Stimulated activated CD4-positive, alpha-beta T cell treated with anti-CD3 and anti-CD28 coated beads, Interleukin-1b, Interleukin-23, amount 100 ng/mL, for 24 hours (primary cell): ENCODE measurements at regions not wholly inside any gene's neighbourhood (a gene's known extent, or its start where the extent isn't known, plus 50 kb on each side); places are given as distances from the start of the nearest gene placed in this dataset.
"Not testable (repeated sequence)": the region's sequence is repeated elsewhere in the genome, so short reads cannot be mapped to it uniquely, and the experiment has no call there.

Experiments used
- DNase-seq, 4 experiments: peaks; one replicate each; pipeline ENCODE4 v3.0.0-alpha.2; 2020; ENCODE audit warnings: low read depth in 4 of 4, low spot score in 1 of 4

DNA sequence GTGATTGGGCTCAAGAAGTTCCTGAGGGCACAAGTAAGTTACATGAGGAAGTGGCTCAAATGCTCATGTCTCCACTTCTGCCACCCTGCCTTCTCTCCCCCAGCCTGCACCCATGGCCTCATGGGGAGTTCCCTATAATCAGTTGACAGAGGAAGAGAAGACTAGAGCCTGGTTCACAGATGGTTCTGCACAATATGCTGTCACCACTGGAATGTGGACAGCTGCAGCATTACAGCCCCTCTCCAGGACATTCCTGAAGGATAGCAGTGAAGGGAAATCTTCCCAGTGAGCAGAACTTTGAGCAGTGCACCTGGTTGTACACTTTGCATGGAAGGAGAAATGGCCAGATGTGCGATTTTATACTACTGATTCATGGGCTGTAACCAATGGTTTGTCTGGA, 352.3 kb downstream of the C12orf75 start:
- DNase-seq: not testable (repeated sequence)

DNA sequence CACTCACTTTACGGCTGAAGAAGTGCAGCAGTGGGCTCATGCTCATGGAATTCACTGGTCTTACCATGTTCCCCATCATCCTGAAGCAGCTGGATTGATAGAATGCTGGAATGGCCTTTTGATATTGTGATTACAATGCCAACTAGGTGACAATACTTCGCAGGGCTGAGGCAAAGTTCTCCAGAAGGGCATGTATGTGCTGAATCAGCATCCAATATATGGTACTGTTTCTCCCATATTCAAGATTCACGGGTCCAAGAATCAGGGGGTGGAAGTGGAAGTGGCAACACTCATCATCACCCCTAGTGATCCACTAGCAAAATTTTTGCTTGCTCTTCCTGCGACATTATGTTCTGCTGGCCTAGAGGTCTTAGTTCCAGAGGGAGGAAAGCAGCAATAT, 353.3 kb downstream of the C12orf75 start:
- DNase-seq: not testable (repeated sequence)

DNA sequence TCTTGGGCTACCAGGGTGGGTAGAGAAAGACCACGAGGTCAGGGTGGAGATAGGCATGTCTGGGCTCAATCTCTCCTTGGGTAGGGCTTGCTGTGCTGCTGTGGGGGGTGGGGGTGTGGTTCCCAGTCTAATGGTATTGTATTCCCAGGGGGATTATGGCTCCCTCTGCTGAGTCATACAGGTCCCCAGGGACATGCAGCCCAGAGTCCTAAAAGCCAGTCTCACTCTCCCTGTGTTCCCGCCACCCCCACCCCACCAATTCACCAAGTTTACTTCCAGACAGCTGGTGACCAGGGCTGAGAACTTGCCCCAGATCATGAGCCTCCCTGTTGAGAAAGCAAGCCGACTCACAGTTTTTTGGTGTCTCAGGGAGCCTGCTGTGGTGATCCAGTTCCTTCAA, 367.6 kb downstream of the C12orf75 start:
- no peak for DNase-seq

DNA sequence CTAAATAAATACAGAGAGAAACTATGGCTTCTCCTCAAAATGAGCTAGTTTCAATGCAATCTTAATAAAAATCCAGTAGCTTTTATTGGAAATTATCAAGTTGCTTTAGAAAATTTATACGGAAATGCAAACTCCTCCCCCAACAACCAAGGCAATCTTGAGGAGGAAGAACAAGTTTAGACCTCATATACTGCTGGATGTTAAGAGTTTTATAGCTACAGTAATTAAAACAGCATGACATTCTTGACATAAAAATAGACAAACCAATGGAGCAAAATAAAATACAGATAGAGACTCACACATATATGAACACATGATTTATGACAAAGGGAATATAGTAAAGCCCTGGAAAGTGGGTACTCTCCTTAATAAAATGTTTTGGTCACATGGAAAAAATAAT, 368.7 kb downstream of the C12orf75 start:
- DNase-seq: no peak

DNA sequence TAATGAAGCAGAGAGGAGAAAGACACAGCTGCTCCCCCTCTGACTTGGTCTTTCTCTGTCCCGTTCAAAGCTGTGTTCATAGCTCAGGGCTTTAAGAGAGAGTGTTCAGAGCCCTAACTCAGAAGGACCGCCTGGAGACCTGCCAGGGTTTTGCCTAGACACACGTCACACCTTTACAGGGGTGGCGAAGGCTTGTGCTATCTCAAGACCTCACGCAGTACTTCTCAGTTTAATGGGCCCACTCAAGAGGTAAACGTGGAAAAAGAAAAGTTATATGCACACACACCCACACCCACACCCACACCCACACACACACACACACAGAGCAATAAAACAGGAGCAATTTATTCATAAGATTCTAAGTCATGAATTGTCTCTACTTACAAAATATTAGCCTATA, 374.3 kb downstream of the C12orf75 start:
- no peak for DNase-seq

DNA sequence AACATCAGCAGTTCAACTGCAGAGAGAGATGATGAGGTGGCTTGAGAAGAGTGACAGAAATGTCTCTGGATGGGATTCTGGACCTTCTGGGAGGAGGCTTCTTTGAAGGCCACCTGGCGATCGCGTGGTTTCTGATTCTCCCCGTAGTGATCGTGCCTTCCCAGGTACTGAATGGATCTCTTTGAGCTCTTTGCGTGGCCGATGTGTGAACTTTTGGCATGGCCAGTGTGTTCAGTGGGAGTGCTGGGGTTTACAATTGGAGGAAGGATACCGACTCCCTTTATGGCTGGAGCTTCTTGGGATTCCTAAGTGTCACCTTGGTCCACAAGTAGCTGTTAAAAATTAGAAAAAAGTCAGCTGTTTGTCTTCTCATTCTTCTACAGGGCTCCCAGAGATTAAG, 374.7 kb downstream of the C12orf75 start:
- DNase-seq: no peak

DNA sequence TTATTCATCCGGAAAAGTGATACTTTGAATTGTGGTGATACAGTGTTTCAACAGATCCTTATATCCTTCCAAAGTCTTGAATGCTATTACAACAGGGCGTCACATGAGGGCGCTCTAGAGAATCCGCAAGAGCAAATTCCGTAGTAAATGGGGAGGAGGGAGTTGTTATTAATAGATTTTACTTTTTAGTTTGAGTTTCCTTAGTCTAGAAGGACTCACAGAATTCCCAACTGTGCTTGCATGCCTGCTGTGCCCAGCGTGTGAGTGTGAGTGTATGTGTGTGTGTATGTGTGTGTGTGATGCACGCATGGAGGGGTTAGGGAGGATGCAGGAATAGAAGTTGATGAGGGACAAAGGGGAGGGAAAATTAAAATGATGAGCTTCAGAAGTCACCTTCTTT, 375.3 kb downstream of the C12orf75 start:
- peak in 1 of 4 experiments; percentile 1 for DNase-seq

DNA sequence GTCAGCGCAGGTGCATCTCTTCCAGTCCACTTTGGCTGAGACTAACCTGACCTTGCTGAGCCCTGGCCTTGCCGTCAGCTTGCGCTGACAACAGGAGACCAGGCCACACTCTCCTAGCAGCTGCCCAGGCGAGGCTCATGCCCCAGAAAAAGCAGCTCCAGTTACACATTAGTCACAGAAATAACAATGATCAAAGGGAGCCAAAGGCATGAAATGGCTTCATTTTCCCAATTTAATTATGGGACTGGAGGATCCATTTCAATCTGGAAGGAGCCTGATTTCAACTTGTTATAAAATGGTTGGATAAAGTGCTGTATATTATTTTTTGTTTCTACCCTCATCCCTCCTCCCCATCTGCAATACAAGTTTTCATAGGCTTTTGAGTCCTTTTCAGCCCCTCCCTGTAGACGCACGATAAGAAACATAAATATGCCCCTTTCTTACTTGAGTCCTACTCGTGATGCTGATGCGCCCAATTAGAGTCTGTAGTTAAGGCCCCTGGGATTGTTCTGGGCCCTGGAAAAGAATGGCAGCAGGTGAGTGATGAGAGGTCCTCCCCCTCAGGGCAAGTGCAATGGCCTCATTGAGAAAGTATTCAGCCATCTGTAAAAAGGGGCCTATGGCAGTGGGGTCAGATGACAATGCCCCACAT, 376.0 kb downstream of the C12orf75 start:
- DNase-seq: no peak

DNA sequence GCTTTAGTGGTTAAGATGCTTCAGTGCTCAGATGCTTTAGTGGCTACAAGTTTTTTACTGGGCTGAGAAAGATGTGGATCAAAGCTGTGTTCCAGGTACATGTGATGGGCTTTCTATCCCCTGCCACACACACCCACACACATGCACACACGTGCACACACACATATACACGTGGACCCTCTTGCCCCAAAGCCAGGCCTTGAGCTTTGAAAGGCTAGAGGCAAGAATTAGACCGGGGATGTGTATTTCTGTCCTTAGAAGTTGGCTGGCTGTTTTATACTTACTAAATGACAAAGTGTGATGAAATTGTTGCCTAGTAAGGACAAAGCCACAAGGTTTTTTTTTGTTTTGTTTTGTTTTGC, 376.5 kb downstream of the C12orf75 start:
- DNase-seq: no peak

DNA sequence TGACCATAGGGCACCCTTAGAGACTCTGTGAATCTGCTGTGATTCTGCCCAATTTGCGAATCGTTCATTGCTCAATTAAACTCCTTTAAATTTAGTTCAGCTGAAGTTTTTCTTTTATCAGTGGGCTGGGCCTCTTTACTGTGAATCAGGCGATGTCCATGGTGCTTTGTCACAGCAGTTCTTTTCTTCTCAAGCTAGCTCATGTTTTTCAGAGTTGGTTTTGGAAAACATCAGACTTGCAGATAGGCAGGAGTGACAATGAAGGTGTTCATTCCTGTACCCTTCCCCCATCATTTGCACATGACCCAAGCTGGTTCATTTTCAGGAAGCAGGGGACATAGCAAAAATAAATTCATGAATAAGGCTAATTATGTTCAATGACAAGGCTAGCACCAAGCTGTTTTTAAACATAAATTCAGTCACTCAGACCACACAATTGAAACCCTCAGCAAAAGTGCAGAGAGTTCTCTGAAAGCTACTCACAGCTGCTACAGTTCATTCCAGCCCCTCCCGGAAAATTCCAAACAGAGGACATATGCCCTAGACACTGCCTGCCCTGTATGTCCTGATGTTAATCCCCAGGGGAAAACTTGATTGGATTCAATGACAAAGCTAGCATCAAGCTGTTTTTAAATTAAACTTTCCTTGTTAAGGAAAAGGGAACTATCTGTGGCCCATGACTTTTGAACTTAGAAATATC, 383.3 kb downstream of the C12orf75 start:
- DNase-seq: no peak

DNA sequence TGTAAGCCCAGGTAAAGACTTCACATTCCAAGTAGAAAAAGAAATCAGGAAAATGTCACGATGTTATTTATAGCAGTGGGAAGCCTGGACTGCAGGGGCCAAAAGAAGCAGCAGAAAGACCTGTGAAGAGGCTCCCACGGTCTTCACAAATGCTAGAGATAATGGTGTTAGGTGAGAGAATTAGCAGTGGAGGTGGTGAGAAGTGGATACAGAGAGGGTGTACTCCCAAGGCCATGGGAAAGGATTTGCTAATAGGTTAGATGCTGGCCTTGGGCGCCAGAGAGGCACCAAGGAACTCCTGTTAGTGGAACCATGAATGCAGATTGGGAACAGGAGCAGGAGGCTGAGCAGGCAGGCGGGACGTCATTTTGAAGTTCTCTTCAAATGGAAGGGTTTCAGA, 386.1 kb downstream of the C12orf75 start:
- no peak for DNase-seq

DNA sequence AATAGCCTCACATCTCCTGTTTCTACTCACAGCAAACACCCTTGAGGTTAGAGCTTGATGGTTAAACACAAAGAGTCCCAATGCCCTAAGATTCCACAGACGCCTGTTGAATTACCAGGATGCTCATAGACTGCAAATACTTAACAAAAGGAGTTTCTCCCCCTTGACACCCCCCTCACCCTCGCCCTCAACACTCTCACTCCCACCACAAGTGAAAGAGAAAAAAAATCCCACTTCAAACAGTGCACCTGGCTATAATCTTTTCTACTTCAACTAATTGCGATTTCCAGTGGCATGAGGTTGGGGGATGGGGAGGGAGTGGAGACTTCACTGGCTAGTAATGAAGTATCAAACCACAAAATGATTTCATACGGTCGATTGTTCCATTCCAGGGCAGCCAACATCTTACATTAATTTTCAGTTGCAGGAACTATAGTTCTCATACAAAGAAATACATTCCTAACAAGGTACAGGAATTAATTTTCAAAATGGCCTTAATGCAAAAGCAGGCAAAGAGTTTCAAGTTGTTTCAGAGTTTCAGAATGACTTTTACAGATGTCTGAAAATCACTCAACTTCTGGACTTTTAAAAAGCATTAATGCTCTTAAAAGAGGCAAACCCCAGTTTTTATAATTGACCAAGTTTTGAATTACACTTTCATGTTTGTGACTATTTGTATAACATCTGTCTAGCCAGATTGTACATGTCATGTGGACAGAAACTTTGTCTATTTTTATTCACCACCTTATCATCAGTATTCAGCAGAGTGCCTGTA, 390.7 kb downstream of the C12orf75 start:
- DNase-seq: no peak

DNA sequence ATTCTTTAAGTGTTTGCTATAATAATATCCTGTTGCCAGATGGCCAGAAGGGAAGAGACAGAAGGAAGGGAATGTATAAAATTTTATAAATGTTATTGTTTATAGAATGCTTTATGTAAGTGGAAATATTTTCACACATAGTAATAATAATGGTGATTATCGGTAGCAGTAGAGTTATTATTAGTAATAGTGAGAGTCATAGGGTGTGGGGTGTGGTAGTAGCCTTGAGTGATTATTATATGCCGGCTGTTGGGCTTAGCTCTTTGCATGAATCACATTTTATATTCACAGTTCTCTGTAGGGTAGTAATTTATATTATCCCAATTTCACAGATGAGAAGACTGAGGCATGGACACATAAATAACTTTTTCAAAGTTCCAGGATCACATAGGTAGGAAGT, 391.4 kb downstream of the C12orf75 start:
- DNase-seq: no peak

DNA sequence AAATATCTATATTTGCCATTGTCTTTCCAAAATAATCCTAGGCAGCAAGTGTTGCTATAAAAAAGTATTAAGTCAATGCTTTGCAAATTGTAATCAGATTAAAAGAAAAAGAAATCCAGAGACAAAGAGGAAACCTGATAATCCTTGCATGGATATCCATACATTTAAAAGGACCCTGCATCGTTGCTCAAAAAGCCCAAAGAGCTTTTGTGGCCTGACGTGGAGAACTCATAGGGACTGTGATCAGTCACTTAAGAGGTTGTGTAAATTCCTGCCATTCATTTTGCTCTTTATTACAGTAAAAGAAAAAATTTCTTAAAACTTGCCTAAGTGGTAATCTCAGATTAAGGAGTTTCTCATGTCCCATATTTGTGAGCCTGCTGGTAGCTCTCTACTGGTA, 392.6 kb downstream of the C12orf75 start:
- DNase-seq: no peak

DNA sequence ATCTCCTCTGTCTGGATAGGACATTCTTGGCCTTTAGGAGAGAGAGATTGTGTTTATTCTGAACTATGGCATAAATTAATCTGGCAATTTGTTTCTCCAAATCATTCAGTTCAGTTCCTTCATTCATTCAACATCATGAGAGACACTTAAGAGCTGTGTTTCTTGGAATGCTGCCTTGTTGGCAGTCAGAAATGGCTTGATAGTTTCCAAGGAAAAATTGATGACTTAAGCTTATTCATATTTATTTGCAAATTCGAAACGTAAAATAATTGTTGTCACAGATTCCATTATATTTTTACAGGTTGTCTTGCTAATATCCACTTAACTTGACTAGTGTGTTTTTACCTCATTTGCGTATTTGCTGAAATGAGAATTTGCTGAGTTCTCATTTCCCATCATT, 393.0 kb downstream of the C12orf75 start:
- no peak for DNase-seq

DNA sequence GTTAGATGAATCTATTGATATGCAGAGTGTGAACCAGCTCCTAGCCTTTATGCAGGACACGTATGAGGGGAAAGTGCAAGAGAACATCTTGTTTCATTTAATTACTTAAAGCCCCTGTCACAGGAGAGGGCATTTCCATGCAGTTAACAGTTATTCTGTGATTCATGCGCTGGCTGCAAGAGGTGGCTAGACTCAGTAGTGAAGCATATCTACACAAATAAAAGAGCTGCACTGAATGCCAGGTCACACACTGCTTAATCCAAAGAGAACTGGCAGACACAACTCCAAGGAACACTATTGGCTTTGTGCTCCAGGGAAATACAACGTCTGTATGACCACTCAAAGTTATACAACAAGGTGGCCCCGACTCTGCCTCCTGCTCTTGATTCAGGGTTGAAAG, 394.1 kb downstream of the C12orf75 start:
- no peak for DNase-seq

DNA sequence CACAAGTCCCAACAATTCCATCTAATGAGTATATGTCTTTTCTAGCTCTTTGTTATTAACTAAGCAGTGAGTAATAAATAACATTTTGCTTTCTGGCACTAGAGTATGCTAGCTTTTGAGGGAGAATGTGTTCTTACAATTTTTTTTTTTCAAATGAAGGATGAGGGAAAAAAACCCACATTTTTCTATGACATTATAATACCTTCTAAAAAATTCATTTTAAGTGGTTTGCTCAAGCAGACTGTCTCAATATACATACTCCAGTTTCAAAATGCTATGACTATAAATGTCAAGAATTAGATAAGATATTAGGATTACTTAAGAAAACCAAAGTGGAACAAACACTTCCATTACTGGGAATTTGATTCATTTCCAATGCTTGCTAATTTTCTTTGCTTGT, 394.6 kb downstream of the C12orf75 start:
- no peak for DNase-seq

DNA sequence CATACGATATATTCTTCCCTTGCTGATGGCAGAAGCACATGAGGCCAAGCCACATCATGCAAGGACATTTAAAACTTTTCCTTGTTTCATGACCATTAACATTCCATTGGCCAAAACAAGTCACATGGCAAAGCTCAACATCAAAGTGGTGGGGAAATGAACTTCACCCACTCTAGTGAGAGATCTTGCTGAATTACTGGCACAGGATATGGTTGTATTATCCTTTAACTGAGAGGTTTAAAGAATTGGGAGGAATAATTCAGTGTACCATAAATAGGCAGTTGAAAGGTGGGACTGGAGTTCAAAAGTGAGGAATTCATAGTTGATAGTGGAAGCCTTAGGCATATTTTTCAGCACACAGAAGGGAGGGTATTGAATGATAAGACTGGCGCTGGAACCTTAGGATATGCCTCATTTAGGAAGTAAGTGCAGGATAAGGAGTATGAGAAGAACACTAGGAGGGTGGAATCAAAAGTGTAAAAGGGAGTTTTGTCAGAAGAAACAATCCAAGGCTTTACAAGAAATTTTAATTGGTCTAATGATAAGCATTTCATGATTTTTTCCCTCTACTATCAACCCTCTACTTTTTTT, 398.8 kb downstream of the C12orf75 start:
- no peak for DNase-seq

DNA sequence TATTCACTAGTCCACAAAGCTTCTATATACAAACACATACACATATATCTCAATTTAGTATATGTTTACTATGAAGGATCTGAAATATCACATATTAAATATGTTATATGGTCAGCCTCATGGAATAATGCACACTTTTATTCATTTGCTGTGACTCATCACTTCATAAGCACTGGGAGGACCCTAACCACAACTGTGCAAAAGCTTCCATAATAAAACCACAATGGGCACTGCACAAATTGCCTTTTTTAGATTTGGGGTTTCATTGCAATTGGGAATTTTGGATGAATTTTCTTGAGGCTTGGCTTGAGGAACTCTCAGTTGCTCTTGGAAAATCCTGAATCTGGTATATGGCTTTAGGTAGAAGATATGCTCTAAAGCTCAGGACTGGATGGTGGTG, 399.4 kb downstream of the C12orf75 start:
- no peak for DNase-seq

DNA sequence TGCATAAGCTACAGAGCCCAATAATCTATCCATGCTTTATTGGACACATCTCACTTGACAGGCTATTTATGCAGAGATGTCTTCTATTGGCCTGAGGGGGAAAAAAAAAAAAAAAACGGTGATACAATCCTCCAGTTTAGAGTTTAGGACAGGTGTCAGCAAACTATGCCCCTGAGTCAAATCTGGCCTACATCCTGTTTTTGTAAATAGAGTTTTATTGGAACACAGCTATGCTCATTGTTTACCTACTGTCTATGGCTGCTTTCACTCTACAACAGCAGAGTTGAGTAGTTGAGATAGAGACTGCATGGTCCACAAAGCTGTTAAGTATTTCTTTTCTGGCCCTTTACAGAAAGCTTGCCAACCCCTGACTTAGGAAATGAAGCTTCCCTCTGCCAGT, 403.1 kb downstream of the C12orf75 start:
- DNase-seq: no peak

DNA sequence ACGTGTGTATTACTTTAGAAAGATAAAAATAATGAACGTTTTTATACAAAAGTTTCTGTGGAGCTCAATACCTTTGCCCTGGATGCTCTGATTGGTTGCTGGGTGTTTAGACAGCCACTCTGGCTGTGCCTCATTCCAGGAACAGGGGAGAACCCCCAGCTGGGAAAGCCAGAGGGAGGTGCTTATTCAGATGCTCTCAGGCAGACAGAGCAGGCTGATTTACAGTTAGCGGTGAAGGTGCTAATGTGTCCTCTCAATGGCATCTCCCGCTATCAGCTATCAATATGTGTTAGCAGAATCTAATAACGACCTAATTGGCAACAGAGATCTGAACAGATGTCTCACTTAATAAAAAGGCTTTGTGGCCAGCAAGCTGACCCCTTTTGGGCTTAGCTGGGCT, 402.3 kb downstream of the NUAK1 start:
- no peak for DNase-seq

DNA sequence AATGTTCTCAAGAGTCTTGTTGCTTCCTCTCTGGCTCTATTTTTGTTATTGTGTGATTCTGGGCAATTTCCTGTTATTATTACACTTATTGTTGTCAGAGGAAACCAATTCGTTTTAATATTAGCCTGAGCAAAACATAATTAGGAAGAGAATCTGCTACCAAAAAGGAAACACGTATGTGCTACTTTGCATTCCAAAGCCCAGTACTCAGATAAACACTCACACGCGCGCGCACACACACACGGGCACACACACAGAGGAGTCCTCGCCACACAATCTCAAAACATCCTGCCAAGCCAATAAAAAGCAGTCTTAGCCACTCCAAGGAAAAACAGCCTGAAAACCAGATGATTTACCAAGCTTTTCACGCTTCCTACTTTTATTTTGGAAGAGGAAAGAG, 400.7 kb downstream of the NUAK1 start:
- no peak for DNase-seq
